H9 (cell line): ENCODE measurements at regions not wholly inside any gene's neighbourhood (a gene's known extent, or its start where the extent isn't known, plus 50 kb on each side); places are given as distances from the start of the nearest gene placed in this dataset.

Experiments used
- DNase-seq: peaks from one replicate; pipeline ENCODE4 v3.0.0-alpha.2; 2017
- H2AFZ ChIP-seq: one replicate; pipeline ENCODE4 v1.6.1; 2013; ENCODE audit warnings: mild to moderate bottlenecking, low read length, control low read depth, moderate library complexity
- H2AK5ac ChIP-seq: 2 replicates; pipeline ENCODE4 v1.6.1; 2013; ENCODE audit warnings: low read length, control low read depth, mixed read lengths; ENCODE audit not compliant: insufficient read length
- H2BK120ac ChIP-seq: one replicate; pipeline ENCODE4 v1.6.1; 2013; ENCODE audit warnings: low read depth, mild to moderate bottlenecking, low read length, control low read depth, inconsistent platforms; ENCODE audit not compliant: poor library complexity, severe bottlenecking
- H2BK12ac ChIP-seq: 2 replicates; pipeline ENCODE4 v1.6.1; 2013; ENCODE audit warnings: low read length, control low read depth, mixed read lengths, low read depth; ENCODE audit not compliant: insufficient read length
- H2BK15ac ChIP-seq: 2 replicates; pipeline ENCODE4 v1.6.1; 2013; ENCODE audit warnings: low read depth, low read length, control low read depth
- H2BK20ac ChIP-seq: one replicate; pipeline ENCODE4 v1.6.1; 2013; ENCODE audit warnings: low read depth, mild to moderate bottlenecking, low read length, control low read depth, inconsistent platforms; ENCODE audit not compliant: poor library complexity, severe bottlenecking
- H2BK5ac ChIP-seq: 2 replicates; pipeline ENCODE4 v1.6.1; 2013; ENCODE audit warnings: low read length, control low read depth, mixed read lengths; ENCODE audit not compliant: insufficient read length
- H3K14ac ChIP-seq: 2 replicates; pipeline ENCODE4 v1.6.1; 2013; ENCODE audit warnings: low read length, control low read depth; ENCODE audit not compliant: insufficient read depth
- H3K18ac ChIP-seq: 2 replicates; pipeline ENCODE4 v1.6.1; 2013; ENCODE audit warnings: low read depth, mild to moderate bottlenecking, mixed read lengths, low read length, control low read depth; ENCODE audit not compliant: insufficient read length
- H3K23ac ChIP-seq: 2 replicates; pipeline ENCODE4 v1.6.1; 2013; ENCODE audit warnings: low read length, control low read depth, mixed read lengths, low read depth; ENCODE audit not compliant: insufficient read length
- H3K23me2 ChIP-seq: 2 replicates; pipeline ENCODE4 v1.6.1; 2013; ENCODE audit warnings: low read depth, mild to moderate bottlenecking, mixed read lengths, low read length, control low read depth; ENCODE audit not compliant: insufficient read length, poor library complexity, severe bottlenecking
- H3K27ac ChIP-seq: 2 replicates; pipeline ENCODE4 v1.5.1; 2013; ENCODE audit warnings: low read length, control low read depth, mixed read lengths, low read depth; ENCODE audit not compliant: insufficient read length
- H3K27me3 ChIP-seq: 2 replicates; pipeline ENCODE4 v1.6.1; 2013; ENCODE audit warnings: low read length, control low read depth, inconsistent platforms; ENCODE audit not compliant: insufficient read depth
- H3K4ac ChIP-seq: 2 replicates; pipeline ENCODE4 v1.6.1; 2013; ENCODE audit warnings: low read depth, mild to moderate bottlenecking, control low read depth, inconsistent platforms, low read length, moderate library complexity
- H3K4me1 ChIP-seq: 2 replicates; pipeline ENCODE4 v1.6.1; 2013; ENCODE audit warnings: low read length, control low read depth, inconsistent platforms; ENCODE audit not compliant: insufficient read depth
- H3K4me2 ChIP-seq: 2 replicates; pipeline ENCODE4 v1.6.1; 2013; ENCODE audit warnings: low read length, control low read depth, mixed read lengths; ENCODE audit not compliant: insufficient read length, insufficient read depth
- H3K56ac ChIP-seq: 2 replicates; pipeline ENCODE4 v1.6.1; 2013; ENCODE audit warnings: low read depth, mild to moderate bottlenecking, mixed read lengths, low read length, control low read depth; ENCODE audit not compliant: insufficient read length
- H3K79me1 ChIP-seq: 2 replicates; pipeline ENCODE4 v1.6.1; 2013; ENCODE audit warnings: low read depth, mild to moderate bottlenecking, moderate library complexity, low read length, control low read depth, inconsistent platforms; ENCODE audit not compliant: insufficient read depth, poor library complexity, severe bottlenecking
- H3K79me2 ChIP-seq: 2 replicates; pipeline ENCODE4 v1.6.1; 2013; ENCODE audit warnings: low read length, control low read depth, inconsistent platforms; ENCODE audit not compliant: insufficient read depth
- H3K9ac ChIP-seq: 2 replicates; pipeline ENCODE4 v1.6.1; 2013; ENCODE audit warnings: low read length, control low read depth, mixed read lengths; ENCODE audit not compliant: insufficient read length; ENCODE audit errors: extremely low read depth
- H3K9me3 ChIP-seq: one replicate; pipeline ENCODE4 v1.6.1; 2013; ENCODE audit warnings: low read depth, low read length, inconsistent platforms; ENCODE audit not compliant: control insufficient read depth
- H3T11ph ChIP-seq: one replicate; pipeline ENCODE4 v1.6.1; 2013; ENCODE audit warnings: mild to moderate bottlenecking, low read length, control low read depth, inconsistent platforms
- H4K20me1 ChIP-seq: one replicate; pipeline ENCODE4 v1.6.1; 2013; ENCODE audit not compliant: control insufficient read depth, insufficient read length, insufficient read depth
- H4K5ac ChIP-seq: 2 replicates; pipeline ENCODE4 v1.6.1; 2013; ENCODE audit warnings: low read depth, mild to moderate bottlenecking, mixed read lengths, low read length, control low read depth; ENCODE audit not compliant: insufficient read length
- H4K8ac ChIP-seq: replicated peaks from 2 replicates; pipeline ENCODE4 v1.6.1; 2013; ENCODE audit warnings: low read length, control low read depth, mixed read lengths, low read depth; ENCODE audit not compliant: insufficient read length
- H4K91ac ChIP-seq: 2 replicates; pipeline ENCODE4 v1.6.1; 2013; ENCODE audit warnings: low read depth, mild to moderate bottlenecking, moderate library complexity, mixed read lengths, low read length, control low read depth; ENCODE audit not compliant: insufficient read length
- H3K27ac Mint-ChIP-seq, 3 experiments: 2 replicates in 2 of 3; 3 replicates in 1 of 3; pipeline ENCODE4 v1.8.0; 2020 to 2021; ENCODE audit warnings: mixed read lengths in 3 of 3, mild to moderate bottlenecking in 1 of 3, moderate library complexity in 1 of 3
- H3K27me3 Mint-ChIP-seq: 2 replicates; pipeline ENCODE4 v1.8.0; 2021; ENCODE audit warnings: low read depth, mild to moderate bottlenecking, moderate library complexity, mixed read lengths
- H3K36me3 Mint-ChIP-seq, 3 experiments: 2 replicates in 2 of 3; 3 replicates in 1 of 3; pipeline ENCODE4 v1.8.0; 2020 to 2021; ENCODE audit warnings: low read depth in 3 of 3, mixed read lengths in 3 of 3; ENCODE audit not compliant: insufficient read depth in 1 of 3
- H3K4me1 Mint-ChIP-seq, 2 experiments: 2 replicates each; pipeline ENCODE4 v1.8.0; 2020; ENCODE audit warnings: mixed read lengths in 2 of 2
- H3K4me3 Mint-ChIP-seq, 2 experiments: 2 replicates in 1 of 2; 3 replicates in 1 of 2; pipeline ENCODE4 v1.8.0; 2020 to 2021; ENCODE audit warnings: mild to moderate bottlenecking in 2 of 2, mixed read lengths in 2 of 2, moderate library complexity in 1 of 2
- H3K9me3 Mint-ChIP-seq, 2 experiments: 2 replicates in 1 of 2; 3 replicates in 1 of 2; pipeline ENCODE4 v1.8.0; 2020; ENCODE audit warnings: mild to moderate bottlenecking in 2 of 2, mixed read lengths in 2 of 2, moderate library complexity in 1 of 2
- CTCF ChIP-seq: fragments of 200-600 bp; sonication (generic); conservative IDR thresholded peaks from 3 replicates; pipeline ENCODE4 v1.8.0; 2021; ENCODE audit warnings: antibody characterized with exemption, mild to moderate bottlenecking
- WGBS: extraction: QIAGEN DNeasy Blood & Tissue Kit; methylation state at CpG from one replicate; pipeline ENCODE4 v1.1.7; 2013; ENCODE audit warnings: missing lambda C conversion rate, low lambda C conversion rate, mixed read lengths; ENCODE audit not compliant: insufficient read length; ENCODE audit errors: extremely low coverage; 5-methylcytosine and 5-hydroxymethylcytosine counted together

- Mint-ChIP-seq H3K4me1 (no peaks in the 10 kb centered on the region; a peak in 1 of 4 replicates), H3K27ac (no peak overlapping the region), H3K9me3 (no peaks in the 10 kb centered on the region), H3K36me3 (no peaks in the 10 kb centered on the region), H3K27me3 (no peaks in the 10 kb centered on the region), H3K4me3 (no peak overlapping the region)
- Histone ChIP-seq H2BK12ac (no peak overlapping the region), H3K14ac (no peak overlapping the region), H4K5ac (no peak overlapping the region), H3K9ac (no peak overlapping the region), H2BK20ac (no peak overlapping the region), H2BK120ac (no peak overlapping the region), H3K9me3 (no peaks in the 10 kb centered on the region), H3T11ph (no peak overlapping the region), H3K56ac (no peak overlapping the region), H3K18ac (no peak overlapping the region), H2AFZ (no peak overlapping the region), H3K27ac (no peak overlapping the region), H3K4ac (no peak overlapping the region), H3K79me1 (no peaks in the 10 kb centered on the region), H3K79me2 (no peaks in the 10 kb centered on the region), H2BK15ac (no peak overlapping the region), H2BK5ac (no peak overlapping the region), H4K20me1 (no peaks in the 10 kb centered on the region), H3K27me3 (no peaks in the 10 kb centered on the region), H4K91ac (no peak overlapping the region), H3K23me2 (no peaks in the 10 kb centered on the region), H2AK5ac (no peak overlapping the region), H4K8ac (no peak overlapping the region), H3K4me1 (no peaks in the 10 kb centered on the region; the same call in 1 of the 2 replicates), H3K23ac (no peak overlapping the region), H3K4me2 (no peak overlapping the region)
- DNase-seq, result no peak
- no peak for TF ChIP-seq CTCF
- no CpG with 5 or more reads among the region's 2 CpGs for WGBS
These were observed 1089.6 kb downstream of the DNAJB9 start for GRCh38 chr7:109659261-109659660.
